BJ (cell line): ENCODE measurements at regions not wholly inside any gene's neighbourhood (a gene's known extent, or its start where the extent isn't known, plus 50 kb on each side); places are given as distances from the start of the nearest gene placed in this dataset.
A peak's percentile ranks its signal among the peaks of the same experiment; 100 is the strongest.

Source experiments
- CTCF ChIA-PET: fragments of 350-600 bp; formaldehyde crosslinking; extraction: SDS; loops from one replicate; lab custom pipeline; 2021; ENCODE audit warnings: antibody characterized with exemption, inconsistent platforms; lab: Yijun Ruan, JAX
- POLR2A ChIA-PET: fragments of 300-600 bp; sonication (Branson Sonifier 250); formaldehyde crosslinking; extraction: SDS; loops from one replicate; lab custom pipeline; 2021; ENCODE audit warnings: antibody characterized with exemption; lab: Charles Lee
- DNase-seq: peaks from one replicate; pipeline ENCODE4 v3.0.0-alpha.2; 2011; ENCODE audit warnings: low read depth
- H3K27me3 ChIP-seq: 2 replicates; pipeline ENCODE4 v1.6.0; 2011; ENCODE audit warnings: low read length; ENCODE audit not compliant: control insufficient read depth, insufficient read depth
- H3K36me3 ChIP-seq: 2 replicates; pipeline ENCODE4 v1.5.1; 2011; ENCODE audit warnings: low read length; ENCODE audit not compliant: control insufficient read depth, insufficient read depth
- H3K4me3 ChIP-seq: 2 replicates; pipeline ENCODE4 v1.5.1; 2011; ENCODE audit warnings: low read depth, mild to moderate bottlenecking, control low read depth, low read length
- CTCF ChIP-seq: IDR thresholded peaks from 2 replicates; pipeline ENCODE4 v1.5.1; 2011; ENCODE audit warnings: low read depth, mild to moderate bottlenecking, control low read depth, inconsistent platforms, low read length, moderate library complexity; ENCODE audit not compliant: insufficient read depth

DNA sequence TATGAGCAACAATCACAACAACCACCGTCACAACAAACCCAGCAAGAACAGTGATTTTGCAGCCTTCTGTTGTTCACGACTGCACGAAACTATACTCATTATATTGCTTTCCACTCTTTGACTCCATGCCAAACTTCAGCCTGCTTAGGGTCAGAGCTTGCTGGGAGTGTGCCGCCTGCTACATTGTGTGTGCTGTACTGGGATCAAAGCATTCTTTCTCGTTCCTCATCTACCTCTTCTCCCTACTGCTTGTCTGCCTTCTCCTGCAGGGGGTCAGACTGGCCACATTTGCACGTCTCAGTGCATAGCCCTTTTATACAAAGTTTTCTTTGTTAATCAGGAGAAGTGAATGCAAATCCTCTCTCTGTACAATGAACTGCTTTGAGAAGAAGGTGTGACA is 401.6 kb upstream of the CITED2 start:
- no peak for DNase-seq
- ChIA-PET CTCF (no interaction called here), POLR2A (no interaction called here)
- no peaks in the 10 kb centered on the region for H3K36me3 ChIP-seq
- no peaks in the 10 kb centered on the region for H3K27me3 ChIP-seq
- no peak overlapping the region for H3K4me3 ChIP-seq
- no peak for TF ChIP-seq CTCF

- CTCF ChIA-PET: interaction anchor here (0.9 kb wide), 1 partner anchor 11 kb away, joined by 3 read pairs; no protein-coding TSS in a partner anchor
- POLR2A ChIA-PET: no interaction called here
Observed at GRCh38 chr6:139768196-139768595, 393.7 kb upstream of the CITED2 start.

GRCh38 chr6:139766796-139767195 is 392.3 kb upstream of the CITED2 start:
- no peak for DNase-seq
- TF ChIP-seq CTCF: no peak
- Histone ChIP-seq H3K36me3 (no peaks in the 10 kb centered on the region; the same call in 1 of the 2 replicates), H3K27me3 (no peaks in the 10 kb centered on the region), H3K4me3 (no peak overlapping the region)
- POLR2A ChIA-PET: interaction anchor here (0.8 kb wide), 1 partner anchor 724 kb away, joined by 4 read pairs; no protein-coding TSS in a partner anchor
- CTCF ChIA-PET: no interaction called here

More at GRCh38 chr6:139768196-139768595, 393.7 kb upstream of the CITED2 start:
- no peak for TF ChIP-seq CTCF
- Histone ChIP-seq H3K4me3 (no peak overlapping the region), H3K27me3 (no peaks in the 10 kb centered on the region), H3K36me3 (no peaks in the 10 kb centered on the region)
- DNase-seq: no peak

DNA sequence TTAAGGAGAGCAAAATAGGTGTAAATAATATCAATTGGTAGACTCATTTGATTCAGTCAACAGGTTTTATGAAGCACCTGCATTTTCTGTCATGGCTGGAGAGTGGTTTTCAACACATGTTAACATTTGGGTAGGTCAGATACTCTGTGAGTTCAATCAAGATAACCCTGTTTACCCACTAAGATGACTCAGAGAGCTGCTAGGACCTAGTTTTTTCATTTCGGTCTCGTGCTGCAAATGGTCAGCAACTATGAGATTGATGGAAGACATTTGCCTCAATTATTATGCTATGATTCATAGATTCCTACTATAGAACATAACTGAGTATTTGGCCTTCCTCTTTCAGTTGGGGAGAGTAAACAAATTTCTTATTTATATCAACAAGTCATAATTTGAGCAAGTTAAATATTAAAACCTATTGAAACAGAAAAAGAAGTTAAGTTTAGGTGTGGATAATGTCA is 391.4 kb upstream of the CITED2 start:
- Histone ChIP-seq H3K4me3 (no peak overlapping the region), H3K27me3 (no peaks in the 10 kb centered on the region), H3K36me3 (no peaks in the 10 kb centered on the region; the same call in 1 of the 2 replicates)
- CTCF ChIA-PET: no interaction called here
- no peak for TF ChIP-seq CTCF
- no peak for DNase-seq
- POLR2A ChIA-PET: interaction anchor here (2.5 kb wide), 1 partner anchor 391 kb away, joined by 24 read pairs; the partner anchor contains the start of gene CITED2

DNA sequence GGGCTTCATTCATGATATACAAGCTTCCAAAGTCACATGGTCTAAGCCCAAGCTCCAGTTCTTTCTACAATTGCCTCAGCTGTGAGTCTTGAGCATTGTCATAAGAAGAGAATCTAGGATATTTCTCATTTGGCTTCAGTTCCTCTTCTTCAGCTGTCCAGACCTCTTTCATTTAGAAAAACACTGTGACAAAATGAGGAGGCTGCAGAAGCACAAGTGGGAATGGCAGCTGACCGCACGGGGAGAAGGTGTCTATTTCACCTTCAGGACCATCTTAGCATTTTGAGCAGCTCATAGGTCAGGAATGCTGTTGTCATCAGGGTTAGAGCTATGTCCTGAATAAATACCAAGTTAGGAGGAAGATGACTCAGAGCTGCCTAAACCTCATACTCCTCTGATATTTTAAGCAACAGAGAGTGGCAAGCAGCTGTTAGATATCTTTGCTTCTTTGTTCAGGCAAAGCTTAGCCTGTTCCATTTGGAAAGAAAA is 390.1 kb upstream of the CITED2 start:
- ChIA-PET CTCF (interaction anchor here (0.9 to 1.2 kb wide), 4 partner anchors 10 to 394 kb away, joined by 3 to 4 read pairs (median 3); no protein-coding TSS in a partner anchor), POLR2A (interaction anchor here (0.8 to 2.5 kb wide), 5 partner anchors 89 to 395 kb away, joined by 3 to 24 read pairs (median 5); partner anchors contain the start of gene CITED2)

More for the DNA sequence above, 390.1 kb upstream of the CITED2 start:
- H3K27me3 ChIP-seq: no peaks in the 10 kb centered on the region
- H3K36me3 ChIP-seq: no peaks in the 10 kb centered on the region; the same call in 1 of the 2 replicates
- DNase-seq: peak; percentile 98
- H3K4me3 ChIP-seq: no peak overlapping the region
- TF ChIP-seq CTCF: no peak
